Glomerular visceral epithelial cell (primary cell): ENCODE measurements at regions not wholly inside any gene's neighbourhood (a gene's known extent, or its start where the extent isn't known, plus 50 kb on each side); places are given as distances from the start of the nearest gene placed in this dataset.
"Not testable (repeated sequence)": the region's sequence is repeated elsewhere in the genome, so short reads cannot be mapped to it uniquely, and the experiment has no call there.

Experiments used
- DNase-seq: peaks from one replicate; pipeline ENCODE4 v3.0.0-alpha.2; 2016; ENCODE audit errors: extremely low spot score

DNA sequence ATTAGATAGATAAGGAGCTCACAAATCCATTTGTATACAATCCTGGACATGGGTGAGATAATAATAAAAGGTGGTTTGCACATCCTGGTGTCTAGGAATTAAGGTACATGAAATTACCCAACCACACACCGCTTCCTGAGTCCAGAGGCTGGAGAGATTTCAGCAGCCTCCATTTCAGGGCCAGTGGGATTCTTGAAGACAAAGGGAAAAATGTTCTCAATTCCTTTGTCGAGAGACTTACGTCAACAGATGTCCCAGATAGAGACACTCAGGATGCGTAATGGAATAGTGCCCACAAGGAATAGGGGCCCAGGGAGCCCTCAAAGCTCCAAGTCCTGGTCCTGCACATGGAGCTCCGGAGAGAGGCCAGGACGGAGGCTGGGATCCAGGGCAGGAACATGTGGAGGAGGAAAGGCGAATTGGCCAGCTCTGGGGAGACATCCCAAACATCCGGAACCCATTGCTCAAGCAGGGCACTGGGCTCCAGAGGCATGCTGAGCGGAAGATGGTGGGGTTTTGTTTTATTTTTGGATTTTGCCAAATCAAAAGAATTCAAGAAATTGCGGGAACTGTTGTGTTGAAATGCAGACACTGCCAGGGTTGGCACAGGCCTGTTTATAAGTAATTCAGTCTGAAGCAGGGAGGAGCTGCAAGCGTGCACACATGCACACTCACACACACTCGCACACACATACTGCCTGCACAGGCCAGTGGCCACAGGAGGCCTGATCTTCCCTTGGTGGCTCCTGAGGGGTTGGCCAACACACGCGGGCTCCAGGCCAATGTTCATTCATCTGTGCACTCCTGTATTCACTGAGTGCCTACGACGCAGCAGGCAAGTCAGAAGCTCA, 97.2 kb downstream of the NOG start:
- peak; percentile 97 for DNase-seq

DNA sequence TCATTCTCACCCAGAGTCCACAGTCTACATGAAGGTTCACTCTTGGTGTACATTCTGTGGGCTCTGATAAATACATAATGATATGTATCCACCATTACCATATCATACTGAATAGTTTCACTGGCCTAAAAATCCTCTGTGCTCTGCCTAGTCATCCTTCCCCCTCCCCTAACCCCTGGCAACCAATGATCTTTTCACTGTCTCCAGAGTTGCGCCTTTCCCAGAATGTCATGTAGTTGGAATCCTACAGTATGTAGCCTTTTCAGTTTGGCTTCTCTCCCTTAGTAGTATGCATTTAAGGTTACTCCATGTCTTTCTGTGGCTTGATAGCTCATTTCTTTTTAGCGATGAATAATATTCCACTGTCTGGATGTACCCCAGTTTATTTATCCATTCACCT, 101.3 kb downstream of the NOG start:
- DNase-seq: no peak

DNA sequence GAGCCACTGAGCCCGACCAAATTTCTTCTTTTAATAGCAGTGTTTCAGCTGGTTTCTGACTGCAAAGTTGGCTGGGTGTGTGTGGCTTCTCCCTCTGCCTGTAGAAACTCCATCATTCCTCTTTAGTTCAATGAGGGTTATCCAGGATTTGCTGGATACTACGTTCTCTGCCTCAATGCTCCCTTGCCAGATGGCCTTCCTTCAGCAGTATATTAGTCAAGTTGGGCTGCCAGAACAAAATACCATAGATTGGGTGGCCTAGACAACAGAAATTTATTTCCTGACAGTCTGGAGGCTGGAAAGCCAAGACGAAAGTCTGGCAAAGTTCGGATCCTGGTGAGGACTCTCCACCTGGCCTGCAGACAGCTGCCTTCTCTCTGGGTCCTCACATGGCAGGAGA, 103.7 kb downstream of the NOG start:
- DNase-seq: no peak

DNA sequence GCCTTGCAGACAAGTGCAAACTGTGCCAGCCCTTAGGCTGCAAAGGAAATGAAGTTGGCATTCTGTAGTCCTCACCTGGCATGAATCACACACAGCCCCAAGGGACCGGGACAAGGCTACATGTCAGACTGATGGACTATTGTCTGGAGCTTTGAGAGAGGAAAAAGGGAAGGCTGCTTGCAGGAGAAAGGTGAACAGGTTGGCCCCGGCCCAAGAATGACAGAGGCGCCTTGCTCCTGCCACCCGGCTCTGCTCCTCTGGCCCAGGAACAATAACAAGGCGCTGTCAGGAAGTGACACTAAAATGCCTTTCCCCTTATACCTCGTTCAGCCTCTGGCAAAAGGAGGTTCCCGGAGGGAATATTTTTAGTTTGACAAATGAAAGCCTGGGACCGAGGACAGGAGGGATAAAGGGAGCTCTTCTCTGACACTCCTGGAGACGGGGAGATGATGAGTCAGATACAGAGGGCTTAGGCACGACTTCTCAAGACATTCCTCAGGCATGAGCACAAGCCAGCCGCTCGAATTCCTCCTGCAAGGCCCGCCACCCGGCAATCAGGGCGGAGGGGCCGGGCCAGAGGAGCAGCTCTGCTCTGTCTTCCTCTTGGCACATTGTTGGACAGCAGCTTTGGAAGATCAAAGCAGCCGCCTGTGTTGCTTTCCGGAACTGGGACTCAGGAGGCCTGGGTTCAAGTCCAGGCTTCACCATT, 105.8 kb downstream of the NOG start:
- peak; percentile 99 for DNase-seq

DNA sequence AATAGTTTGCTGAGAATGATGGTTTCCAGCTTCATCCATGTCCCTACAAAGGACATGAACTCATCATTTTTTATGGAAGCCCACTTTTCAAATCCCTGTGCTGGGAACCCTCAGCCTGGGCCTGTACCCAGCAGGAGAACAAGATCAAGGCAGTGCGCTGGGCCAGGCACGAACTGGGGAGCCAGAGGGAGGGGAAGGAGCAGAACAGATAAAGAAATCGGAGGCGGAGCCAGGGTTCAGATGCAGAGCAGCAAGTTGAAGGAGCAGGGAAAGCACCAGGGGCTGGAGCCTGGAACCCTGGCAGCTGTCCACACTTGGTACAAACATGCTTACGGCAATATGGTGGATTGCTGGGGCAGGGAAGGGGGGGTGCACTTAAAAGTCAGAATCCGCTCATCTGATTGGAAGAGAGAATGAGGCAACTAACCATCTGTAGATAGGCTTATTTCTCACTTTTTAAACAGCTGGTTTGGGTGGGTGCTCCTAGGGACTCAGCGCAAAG, 107.5 kb downstream of the NOG start:
- no peak for DNase-seq

DNA sequence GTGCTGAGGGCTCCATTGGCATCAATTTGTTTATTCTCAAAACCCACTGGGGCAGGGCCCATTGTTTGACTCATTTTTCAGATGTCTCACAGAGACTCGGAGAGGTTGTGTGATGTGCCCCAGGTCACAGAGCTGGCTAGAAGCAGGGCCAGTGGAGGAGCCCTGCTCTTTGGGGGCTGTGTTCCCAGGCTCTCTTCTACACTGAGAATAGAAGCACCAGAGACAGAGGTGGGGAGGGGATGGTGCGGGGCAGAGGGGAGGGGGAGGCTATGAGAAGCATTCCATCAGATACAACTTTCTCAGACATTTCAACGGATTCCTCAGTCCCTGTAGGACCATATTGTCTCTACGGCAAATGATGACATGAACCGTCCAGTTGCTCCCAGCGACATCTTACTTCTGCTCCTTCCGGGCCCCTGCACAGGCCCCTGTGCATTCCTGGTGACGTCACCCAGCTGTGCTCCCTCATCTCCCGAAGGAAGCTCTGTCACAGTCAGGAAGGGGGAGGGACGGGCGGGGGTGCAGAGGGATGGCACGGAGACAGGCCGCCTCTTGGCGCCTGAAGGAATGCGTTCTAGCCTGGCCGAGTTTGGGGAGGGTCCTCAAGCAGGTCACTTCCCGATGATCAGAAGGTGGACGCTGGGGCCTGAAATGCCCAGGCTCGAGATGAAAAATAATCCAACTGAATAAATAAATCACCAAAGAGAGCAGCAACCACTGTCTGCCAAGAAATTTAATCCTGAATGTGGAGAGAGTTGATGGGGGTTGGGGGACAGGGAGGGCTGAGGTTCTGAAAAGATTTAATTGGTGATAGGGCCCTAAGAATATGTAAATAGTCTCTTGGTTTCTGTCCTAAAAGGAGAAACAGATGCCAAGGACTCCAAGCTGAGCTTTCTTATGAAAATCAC, 114.1 kb downstream of the NOG start:
- peak; percentile 82 for DNase-seq

DNA sequence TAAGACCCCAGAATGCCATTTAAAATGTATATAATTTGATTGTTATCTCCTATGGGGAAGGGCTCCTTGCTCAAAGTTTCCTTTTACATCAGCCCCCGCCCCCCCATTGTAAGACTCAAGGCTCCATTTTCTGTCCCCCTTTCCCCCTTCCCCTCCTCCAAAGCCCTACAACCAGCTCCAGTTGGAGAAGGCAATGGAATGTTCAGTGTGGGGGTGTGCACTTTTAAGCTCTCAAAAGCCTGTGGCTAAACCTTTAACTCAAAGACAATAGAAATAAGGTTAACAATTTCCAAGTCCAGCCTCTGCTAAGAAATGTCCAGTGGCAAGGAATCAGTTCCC, 114.7 kb downstream of the NOG start:
- DNase-seq: no peak

DNA sequence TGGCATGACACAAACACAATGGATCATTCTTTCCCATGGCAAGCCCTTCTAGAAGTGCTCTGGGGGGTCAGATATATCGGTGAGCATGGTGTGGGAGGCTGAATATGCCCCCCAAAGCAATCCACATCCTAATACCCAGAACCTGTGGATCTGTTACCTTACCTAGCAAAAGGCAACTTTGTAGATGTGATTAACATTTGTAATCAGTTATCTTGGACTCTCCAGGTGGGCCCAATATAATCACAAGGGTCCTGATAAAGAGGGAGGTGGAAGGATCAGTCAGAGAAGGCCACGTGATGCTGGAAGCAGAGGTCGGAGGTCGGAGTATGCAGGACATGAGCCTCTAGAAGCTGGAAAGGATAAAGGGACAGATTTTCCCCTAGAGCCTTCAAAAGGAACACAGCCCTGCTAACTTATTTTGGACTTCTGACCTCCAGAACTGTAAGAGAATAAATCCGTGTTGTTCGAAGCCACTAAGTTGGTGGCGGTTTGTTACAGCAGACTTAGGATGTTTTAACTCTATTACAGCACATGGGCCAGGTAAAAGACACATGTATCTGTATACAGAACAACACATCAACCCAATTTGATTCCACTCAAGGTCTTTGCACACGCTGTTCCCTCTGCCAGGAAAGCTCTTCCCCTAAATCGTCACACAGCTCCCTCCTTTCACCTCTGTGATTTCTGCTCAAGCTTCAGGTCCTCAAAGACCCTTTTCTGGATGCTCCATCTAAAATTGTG, 115.3 kb downstream of the NOG start:
- DNase-seq: no peak

DNA sequence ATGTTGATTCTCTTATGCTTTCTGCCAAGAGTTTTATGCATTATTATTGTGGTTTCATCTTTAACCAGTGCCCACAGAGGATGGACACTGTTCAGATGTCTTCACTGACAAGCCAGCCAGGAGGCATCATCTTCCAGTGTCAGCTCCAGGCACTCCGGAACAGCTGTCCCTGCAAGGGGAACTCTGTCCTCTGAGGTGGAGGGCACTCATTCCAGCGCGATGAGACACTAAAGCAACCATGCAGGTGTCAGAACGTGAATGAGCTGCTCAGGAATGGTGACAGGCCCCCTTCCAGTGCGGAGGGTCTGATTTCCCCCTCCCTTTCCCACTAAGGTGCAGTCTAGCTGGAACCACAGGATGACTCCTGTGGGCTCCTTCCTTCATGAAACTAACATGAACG, 117.5 kb downstream of the NOG start:
- peak; percentile 94 for DNase-seq

DNA sequence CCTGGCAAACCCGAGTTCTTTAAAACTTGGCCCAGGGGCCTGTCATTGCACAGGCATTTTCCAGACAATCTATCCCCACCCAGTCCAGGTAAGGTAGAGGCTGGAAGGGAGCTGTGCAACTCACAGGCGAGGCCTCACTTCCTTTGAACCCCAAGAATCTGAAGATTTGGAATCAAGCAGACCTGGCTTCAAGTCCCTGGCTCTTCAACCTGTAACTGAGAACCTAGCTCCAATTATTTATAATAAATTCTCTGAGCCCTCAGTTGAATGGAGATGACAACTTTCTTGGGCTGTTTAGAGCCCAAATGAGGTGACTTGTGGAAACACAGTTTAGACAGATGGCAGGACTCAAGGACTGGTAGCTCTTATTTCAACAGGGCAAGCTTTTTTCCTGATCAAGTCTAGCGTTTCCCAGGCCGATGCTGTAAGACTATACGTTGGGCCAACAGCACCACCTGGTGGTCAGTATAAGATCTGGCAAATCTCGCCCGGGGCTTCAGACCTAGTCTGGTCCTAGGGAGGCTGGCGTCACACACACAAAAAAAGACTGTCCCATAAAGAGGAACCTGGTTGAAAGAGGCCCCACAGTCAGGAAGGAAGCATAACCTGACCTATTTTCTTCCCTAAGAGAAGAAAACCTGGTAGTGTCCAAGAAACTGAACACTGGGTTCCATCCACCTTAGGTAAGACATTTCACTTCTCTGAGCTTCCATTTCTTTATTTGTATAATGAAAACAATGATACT, 117.9 kb downstream of the C17orf67 start:
- peak; percentile 84 for DNase-seq

DNA sequence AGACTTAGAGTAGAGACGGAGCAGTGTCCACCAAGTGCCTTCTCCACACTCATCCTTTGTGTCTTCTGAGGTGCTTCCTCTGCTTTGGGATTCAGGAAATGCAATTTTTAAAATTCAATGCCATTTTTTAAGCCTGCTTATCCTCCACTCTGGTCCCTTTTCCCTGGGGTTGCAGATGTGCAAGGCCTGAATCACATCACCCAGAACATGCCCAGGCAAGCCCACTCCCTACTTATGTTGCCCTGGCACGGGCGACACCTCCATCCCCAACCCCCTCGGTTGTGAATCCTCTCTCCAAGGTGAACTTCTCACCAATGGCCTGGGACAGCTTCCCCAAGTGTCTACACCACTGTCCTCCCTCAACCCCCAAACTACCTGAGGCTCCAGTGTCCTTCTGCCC, 116.2 kb downstream of the C17orf67 start:
- DNase-seq: no peak

DNA sequence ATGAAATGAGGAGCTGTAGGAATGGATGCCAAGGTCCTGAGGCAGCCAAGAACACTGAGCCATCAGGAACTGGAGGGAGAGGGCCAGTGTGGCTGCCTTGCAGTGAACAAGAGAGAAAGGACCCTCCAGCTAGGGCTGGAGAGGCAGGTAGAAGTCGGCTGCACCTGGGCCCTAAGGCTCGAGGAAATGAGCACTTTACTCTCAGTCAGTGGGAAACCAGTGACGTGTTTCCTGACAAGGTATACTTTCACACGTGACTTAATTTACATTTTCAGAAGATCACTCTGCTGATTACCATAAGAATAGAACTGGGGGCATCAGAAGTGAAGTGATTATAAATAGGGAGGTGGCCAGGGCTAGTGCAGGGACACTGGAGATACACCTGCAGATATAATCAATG, 115.2 kb downstream of the C17orf67 start:
- DNase-seq: no peak

DNA sequence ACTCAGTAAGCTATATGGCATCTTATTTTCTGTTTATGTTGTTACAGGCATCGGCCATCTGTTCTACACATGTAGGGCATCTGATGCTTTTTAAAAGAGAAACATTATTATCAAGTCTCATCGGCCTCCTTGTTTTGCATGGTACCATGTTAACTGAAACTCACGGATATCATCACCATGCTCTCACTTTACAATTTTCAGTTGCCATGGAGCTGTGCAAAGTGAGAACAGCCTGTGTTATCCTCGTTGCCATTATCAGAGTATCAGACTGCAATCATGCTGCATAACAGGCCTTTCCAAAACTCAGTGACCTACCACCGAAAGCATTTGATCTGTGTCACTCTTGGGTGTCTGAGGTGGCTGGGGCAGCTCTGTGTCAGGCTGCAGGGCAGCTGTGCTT, 110.3 kb downstream of the C17orf67 start:
- DNase-seq: no peak

DNA sequence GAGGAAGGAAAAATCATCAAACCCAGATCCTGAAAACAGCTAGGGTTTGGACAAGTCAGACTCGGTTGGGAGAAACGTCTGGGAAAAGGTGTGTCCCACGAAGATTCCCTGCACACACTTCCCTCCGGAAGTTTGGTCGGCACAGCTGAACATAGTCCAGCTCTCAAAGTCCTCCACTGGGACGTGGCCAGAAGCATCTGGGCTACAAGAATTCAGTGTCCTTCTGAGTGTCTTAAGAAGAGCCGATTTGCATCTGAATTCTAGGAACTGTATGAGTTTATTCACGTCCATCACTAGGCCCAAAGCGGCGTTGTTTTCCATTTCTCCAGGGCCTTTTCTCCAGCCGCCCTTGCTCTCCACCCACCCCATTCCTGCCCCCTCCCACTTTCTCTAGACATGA, 109.1 kb downstream of the C17orf67 start:
- DNase-seq: no peak

DNA sequence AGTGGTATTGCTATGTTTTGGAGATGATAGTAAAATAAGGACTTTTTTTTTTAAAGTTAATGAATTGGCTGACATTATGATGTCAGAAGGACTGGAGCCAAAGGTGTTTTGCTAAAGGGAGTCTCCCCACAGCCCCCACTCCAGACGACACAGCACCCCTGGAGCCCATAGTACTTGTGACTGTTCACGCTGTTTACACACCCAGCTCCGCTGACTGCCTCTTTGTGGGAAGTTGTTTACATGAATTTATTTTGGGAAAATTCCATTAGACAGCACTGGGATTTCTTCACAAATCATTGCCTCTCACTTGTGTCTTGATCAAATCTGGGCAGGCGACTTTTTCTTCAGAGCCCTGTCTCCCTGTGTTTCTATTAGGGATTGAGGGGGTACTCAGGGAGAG, 108.6 kb downstream of the C17orf67 start:
- no peak for DNase-seq

DNA sequence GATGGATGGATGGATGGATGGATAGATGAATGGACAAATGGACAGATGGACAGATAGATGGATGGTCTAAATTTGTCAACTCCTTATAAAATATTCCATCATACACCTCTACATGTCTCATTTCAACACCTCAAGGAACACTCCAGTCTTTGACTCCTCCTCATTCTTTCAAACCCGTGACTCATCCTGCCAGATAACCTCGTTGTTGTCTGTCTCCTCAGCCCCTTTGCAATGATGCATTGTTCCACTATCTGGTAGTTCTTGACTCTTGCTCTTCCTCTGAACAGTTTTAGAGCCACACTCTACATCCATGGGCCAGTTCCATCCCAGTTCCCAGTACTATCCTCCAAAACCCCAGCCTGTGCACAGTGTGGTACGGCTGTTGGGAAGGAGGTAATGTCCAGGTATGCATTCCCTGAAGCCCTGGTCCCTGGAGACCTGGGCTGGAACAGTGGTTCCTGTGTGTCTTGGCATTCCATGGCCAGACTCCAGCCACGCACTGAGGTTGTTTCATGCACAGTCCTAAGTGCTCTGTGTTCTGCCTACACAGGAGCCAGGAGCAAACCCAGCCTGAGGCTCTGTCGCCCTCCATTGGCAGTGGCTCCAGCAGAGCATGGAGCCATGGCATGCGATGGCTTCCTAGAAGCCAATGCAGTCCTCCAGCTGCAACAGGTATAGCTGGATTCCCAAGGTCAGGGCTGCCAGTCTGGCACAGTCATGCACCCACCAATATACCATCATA, 105.7 kb downstream of the C17orf67 start:
- DNase-seq: no peak

DNA sequence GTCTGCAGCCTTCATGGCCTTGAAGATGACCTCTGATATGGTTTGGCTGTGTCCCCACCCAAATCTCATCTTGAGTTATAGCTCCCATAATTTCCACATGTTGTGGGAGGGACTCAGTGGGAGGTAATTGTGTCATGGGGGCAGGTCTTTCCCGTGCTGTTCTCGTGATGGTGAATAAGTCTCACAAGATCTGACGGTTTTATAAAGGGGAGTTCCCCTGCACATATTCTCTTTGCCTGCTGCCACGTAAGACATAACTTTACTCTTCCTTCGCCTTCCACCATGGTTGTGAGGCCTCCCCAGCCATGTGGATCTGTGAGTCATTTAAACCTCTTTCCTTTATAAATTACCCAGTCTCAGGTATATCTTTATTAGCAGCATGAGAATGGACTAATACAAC, 102.6 kb downstream of the C17orf67 start:
- DNase-seq: not testable (repeated sequence)

DNA sequence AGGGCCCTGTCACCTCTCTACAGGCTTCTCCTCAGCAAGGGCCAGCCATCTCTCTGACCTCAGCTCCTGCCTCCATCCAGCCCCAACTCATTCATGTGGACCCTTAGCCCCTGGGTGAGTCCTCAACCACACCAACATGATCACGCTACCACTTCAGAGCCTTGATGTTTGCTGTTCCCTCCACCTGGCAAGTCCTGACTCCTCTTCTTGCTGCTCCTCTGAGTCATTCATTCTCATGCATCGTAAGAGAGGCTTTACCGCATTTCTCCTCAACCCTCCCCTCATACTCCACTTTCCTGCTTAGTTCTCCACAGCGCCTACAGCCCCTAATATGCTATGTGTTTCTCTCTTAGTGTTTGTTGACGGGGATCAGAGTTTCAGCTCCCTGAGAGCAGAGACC, 99.9 kb downstream of the C17orf67 start:
- no peak for DNase-seq

DNA sequence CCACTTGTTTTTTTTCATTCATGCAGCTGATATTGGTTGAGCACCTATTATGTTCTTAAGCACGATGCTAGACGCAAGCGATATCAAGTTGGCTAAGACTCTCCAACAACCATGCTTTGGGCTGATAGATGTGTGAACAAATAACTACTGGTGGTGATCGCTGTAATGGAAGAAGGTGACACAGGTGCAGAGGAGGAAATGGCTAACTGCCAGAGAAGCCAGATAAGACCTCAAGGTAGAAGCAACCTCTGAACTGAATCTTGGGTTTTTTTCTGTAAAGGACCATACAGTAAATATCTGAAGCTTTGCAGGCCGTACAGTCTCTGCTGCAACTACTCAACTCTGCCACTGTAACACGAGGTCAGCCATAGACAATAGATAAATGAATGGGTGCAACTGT, 97.9 kb downstream of the C17orf67 start:
- no peak for DNase-seq
